HG03354 (cell line): ENCODE measurements at regions not wholly inside any gene's neighbourhood (a gene's known extent, or its start where the extent isn't known, plus 50 kb on each side); places are given as distances from the start of the nearest gene placed in this dataset.
"Not testable (repeated sequence)": the region's sequence is repeated elsewhere in the genome, so short reads cannot be mapped to it uniquely, and the experiment has no call there.

Experiments used
- ATAC-seq: cut with Tn5 transposase; IDR thresholded peaks from one replicate; pipeline ENCODE4 v1.9.1; 2021; ENCODE audit warnings: mild to moderate bottlenecking; ENCODE audit not compliant: unreplicated experiment, poor library complexity, severe bottlenecking

DNA sequence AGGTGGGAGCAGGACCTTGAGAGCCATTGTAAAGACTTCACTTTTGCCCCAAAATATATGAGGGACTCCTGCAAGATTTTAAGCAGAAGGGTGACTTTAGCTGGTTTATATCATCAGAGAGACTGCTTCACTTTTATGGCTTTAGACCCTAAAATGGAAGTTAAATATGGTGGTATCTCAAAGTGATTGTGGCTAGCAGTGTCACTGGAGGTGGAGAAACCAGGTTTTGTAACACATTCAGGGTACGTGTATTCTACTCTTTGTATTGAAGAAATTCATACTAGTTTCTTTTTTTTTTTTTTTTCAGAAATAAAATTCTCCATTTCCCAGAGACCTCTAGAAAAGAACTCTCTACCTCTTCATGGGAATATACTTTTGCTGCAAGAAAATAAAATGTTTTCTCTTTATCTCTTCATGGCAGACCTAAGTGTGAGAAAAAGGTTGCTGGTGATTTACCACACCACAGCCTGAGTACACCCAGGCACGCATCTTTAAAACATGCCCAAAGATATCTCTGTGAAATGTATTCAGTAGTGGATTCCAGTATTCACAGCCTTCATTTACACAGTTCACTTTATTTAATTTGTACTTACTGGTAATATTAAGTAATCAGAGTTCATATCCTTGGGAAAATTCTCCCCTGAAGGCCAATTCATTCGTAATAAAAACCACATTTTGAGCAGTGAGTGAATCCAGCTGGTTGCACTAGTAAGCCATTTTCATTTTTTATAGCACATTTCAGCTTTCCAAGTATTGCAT lies 74.3 kb upstream of the GUCY1A1 start:
- ATAC-seq: no peak

DNA sequence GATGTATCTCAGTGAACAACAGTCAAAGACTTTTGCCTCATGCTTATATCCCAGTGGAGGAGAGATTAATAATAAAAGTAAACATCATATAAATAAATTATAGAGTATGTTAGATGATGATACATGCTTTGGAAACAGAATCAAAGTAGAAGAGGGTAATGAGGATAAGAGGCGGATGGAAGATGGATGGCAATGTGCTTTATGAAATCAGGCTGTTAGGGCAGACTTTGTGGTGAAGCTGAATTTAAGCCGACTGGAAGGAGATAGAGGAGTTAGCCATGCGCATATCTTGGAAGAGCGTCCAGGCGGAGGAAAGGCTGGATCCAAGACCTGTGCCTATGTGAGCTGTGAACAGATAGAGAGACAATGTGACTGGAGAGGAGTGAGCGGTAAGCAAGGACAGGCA lies 74.9 kb upstream of the GUCY1A1 start:
- no peak for ATAC-seq

DNA sequence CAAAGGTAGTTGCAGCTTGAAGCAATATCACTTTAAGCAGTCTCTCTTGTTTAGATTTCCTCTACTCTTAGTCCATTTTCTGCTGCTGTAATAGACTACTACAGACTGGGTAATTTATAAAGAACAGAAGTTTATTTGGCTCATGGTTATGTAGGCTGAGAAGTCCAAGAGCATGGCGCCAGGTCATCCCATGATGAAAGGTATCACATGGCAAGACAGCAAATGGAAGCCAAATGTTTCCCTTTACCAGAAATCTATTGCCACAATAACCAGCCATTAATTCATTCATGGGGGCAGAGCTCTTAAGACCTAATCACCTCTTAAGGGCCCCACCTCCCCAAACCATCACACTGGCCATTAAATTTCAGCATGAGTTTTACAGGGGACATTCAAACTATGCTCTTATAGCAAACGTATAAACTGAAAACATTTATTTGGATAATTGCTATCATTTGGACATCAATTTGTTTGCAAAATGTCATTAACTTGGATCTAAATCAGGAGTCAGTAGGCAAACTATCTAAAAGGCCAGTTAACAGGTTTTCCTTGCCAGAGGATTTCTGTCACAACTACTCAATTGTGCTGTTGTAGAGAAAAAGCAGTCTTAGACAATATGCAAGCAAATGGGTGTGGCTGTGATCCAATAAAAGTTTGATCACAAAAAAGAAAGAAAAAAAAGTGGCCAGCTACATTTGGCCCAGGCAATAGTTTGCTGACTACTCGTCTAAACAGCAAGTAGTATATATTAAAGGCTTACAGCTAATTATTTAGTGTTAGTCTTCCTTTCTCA lies 75.7 kb upstream of the GUCY1A1 start:
- no peak for ATAC-seq

DNA sequence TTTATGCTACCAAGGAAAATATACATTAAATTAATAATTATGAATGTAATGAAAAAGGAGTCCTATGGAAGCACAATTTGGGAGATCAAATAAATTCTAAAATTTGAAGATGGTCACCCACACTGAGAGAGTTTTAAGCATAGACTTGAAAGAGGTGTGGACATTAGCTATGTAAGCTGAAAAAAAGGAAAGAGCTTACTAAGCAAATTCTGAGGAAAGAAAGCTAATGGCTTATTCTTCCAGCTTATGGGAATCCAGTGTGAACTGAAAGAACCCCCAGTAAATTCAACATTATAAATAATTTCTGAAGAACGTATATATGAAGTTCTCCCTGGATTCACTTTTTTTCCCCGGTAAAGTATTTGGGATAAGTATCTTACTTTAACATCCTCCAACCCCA lies 78.2 kb upstream of the GUCY1A1 start:
- no peak for ATAC-seq

DNA sequence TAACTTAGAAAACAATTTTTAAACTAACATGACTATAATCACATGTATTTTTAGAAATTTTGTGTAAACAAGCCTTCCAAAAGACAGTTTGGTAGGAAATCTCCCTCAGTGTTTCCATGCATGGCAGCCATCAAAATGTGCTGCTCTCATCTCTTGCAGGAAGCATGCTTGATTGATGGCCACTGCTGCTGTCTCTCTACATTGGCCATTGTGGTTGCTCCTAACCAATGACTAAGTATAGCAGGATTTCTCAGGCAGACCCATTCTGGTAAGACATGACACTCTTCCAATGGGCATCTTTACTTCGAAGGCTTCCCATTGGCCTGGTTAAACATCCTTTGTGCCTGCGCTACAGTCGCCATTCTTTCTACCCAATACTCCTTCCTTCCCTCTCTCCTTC lies 78.9 kb upstream of the GUCY1A1 start:
- no peak for ATAC-seq

DNA sequence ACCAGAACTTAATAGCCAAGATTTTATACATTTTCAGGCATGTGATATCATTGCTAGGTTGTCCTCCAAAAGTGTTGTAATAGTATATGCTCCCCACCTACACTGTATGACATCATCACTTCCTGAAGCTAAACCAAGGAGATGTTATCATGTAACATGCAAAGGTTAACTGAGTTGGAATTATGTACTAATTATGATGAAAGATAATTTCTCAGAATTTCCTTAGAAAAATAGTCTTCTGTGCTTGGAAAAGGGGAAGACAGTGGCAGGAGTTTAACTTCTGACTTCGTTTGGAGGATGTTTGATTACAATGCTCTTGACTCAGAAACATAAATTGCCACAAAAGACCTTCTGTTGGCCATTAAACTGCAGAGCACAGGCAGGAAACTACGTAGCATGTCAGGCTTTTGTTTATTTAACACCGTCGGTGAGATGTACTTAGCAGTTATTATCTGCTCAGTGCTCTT lies 83.6 kb upstream of the GUCY1A1 start:
- ATAC-seq: no peak

DNA sequence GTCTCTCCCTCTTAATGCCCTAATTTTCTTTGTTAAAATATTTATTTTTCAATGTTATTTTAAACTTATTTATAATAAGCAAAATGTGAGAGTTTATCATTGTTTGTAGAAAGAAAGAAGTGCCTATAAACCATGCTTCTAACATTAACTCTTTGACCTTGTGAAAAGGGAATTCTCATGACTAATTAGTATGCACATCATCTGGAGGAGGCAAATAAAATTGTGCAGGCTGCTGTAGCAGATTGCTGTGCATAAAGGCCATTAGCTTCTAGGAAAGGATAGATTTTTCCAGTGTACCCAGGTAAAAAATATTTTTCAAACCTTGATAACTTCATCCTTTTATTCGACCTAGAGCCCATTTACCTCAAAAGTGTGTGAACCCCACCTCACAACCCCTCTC lies 84.6 kb upstream of the GUCY1A1 start:
- ATAC-seq: no peak

DNA sequence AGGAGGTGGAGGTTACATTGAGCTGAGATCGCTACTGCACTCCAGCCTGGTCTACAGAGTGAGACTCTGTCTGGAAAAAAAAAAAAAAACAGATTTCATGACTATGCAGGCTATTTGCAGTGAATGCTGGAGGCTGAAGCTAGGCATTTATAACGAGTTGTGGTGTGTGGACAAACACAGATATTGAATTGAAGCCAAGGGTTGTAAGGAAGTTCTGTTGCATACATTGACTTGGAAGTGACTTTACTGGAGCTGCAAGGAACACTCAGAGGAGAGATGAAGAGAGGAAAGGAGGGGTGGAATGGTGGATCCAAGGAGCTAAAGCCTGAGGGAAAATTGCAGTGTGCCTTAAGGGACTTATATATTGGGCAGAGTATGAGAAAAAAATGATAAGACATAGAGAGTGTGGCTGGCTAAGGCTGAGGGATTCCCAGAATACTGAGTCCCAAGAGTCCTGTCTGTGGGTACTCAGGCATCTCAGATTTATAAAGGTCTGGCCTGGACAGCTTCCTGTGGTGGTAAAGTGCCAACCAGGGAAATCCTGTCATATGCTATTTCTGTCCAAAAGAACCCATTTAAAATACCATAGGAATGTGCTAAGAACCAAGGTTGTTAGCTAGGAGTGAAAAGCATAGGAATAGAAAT lies 87.8 kb upstream of the GUCY1A1 start:
- ATAC-seq: no peak

DNA sequence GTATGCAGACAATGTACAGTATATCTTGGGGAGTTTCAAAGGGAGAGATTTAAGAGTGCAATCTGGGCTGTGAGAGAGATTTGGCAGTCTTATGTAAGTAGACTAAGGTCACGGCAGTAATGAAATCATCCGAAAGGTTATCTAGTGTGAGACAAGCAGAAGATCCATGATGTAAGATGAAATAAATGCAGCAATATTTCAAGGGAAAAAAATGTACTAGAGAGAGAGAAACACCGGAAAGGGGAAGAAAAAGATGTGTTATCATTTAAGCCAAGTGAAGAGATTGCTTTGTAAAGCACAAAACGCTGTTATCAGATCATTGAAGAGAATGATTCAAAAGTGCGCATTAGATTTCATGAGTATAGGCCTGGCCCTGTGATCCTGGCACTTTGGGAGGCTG lies 88.4 kb upstream of the GUCY1A1 start:
- ATAC-seq: no peak

DNA sequence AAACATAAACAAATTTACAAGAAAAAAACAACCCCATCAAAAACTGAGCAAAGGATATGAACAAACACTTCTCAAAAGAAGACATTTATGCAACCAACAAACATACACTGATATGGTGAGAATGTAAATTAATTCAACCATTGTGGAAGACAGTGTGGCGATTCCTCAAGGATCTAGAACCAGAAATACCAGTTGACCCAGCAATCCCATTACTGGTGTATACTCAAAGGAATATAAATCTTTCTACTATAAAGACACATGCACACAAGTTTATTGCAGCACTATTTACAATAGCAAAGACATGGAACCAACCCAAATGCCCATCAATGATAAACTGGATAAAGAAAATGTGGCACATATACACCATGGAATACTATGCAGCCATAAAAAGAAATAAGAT lies 92.3 kb upstream of the GUCY1A1 start:
- not testable (repeated sequence) for ATAC-seq

DNA sequence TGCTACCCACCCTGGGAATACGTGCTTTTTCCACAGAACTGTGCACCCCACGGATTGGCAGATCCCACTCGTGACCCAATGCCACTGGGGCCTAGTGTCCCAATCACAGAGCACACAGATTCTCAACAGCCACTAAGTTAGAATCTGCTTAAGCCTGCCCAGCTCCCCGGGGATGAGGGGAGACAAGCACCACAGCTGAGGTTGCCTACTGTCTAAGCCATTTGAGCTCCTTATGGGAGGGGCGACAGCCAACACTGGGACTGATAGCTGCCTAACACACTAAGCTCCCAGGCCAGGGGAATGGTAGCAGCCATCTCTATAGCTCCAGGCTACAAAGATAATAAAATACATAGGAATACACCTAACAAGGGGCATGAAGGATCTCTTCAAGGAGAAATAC lies 93.5 kb upstream of the GUCY1A1 start:
- ATAC-seq: no peak

DNA sequence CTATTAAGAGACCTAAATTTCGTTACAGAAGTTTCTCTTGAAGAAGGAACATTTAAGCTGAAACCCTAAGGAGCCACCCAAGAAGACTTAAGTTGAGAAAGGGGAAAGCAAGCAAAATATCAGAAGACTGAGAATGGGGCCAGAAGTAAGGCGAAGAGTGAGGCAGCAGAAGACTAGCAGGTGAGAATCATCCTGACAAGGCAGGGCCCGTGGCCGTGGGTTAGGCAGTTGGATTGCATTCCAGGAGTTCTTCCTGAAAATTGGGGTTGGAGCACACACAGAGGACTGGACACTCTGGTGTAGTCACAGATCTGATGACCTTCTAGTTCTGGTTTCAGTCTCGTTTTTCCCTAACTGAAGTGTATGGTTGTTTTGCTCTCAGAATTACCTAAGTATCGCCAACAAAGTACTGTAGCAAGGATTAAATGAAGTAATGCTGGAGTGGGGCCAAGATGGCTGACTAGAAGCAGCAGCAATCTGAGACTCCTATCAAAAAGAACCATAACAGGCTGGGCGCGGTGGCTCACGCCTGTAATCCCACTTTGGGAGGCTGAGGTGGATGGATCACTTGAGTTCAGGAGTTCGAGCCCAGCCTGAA lies 94.4 kb upstream of the GUCY1A1 start:
- ATAC-seq: no peak

DNA sequence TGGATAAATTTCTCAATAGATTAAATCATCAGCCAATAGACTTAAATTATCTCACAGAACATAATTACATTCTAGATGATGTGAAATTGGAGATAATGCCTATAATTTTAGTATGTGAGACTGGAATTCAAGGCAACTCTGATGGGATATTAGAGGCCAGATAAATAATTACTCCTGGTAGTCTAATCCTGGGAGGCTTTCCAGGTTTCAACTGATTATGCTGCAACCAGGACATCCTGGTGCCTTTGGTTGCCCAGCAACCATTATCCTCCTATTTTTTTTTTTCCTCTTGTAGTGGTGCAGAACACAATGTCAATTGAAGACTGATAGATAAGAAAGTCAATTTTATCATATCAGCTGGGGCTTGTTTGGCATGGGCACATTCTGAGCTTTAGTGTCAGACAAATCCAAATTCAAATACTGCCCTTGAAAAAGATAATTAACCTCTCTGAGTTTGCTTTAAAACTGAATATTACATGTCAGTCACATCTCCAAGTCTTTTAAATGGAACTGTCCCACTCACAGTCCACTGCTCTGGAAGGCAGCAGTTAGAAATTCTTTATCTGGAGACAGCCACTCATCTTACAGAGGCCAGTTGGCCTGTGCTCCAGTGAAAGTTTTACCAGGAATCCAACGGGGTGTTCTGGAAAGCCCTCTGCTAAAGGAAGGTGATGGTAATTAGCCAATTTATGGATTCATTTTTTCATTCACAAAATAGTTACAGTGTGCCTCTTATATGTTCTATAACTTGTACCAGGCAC lies 95.3 kb upstream of the GUCY1A1 start:
- ATAC-seq: no peak

DNA sequence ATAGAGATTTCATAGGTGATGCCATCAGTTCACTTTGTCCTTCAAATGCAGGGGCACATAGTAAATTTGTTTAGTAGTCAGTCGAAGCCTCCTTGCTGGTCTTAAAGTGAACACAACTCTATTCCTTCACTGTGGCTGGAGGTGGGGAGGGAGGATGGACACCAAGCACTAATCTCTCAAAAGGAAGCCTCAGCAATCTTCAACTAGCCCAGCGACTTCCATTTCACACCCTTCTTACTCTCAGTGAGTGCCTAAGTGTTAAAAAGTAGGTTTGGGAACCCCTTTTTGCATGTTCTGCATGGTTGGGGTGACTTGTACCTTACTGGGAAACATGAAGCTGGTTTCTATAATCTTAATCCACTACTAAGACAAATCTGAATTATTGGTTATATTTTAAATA lies 96.0 kb upstream of the GUCY1A1 start:
- ATAC-seq: no peak

DNA sequence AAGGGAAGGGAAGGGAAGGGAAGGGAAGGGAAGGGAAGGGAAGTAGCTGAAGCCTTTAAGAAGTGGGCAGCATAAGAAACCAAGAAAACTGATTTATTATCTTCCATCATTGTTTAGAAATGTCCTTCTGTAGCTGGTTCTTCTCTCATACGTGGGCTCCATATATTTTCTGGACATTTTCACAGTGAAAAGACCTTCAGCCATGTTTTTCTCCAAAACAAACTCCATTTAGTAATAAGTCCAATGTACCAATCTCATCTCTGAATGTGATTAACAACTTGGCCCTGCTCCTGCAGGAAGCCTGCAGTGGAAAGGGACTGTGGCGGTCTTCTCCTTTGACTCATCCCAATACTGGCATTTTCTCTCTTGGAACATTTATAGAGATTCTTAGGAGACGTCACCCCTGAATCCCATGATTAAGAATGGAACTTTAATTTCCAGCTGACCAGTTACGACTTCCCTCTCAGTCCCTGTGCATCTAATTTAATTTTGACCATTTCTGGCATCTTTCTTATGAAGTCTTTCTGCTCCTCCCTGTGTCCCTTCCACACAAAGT lies 96.6 kb upstream of the GUCY1A1 start:
- ATAC-seq: no peak

DNA sequence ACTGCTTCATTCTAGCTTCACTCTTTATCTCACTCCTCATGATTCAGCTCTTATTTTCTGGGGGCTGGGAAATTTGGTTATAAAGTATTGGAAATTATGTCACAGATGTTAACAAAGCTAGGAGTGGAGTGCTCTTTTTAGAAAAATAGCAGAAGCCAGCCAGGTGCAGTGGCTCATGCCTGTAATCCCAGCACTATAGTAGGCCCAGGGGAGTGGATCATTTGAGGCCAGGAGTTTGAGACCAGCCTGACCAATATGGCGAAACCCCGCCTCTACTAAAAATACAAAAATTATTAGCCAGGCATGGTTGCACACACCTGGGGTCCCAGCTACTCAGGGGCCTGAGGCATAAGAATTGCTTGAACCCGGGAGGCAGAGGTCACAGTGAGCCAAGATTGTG lies 97.2 kb upstream of the GUCY1A1 start:
- ATAC-seq: no peak

DNA sequence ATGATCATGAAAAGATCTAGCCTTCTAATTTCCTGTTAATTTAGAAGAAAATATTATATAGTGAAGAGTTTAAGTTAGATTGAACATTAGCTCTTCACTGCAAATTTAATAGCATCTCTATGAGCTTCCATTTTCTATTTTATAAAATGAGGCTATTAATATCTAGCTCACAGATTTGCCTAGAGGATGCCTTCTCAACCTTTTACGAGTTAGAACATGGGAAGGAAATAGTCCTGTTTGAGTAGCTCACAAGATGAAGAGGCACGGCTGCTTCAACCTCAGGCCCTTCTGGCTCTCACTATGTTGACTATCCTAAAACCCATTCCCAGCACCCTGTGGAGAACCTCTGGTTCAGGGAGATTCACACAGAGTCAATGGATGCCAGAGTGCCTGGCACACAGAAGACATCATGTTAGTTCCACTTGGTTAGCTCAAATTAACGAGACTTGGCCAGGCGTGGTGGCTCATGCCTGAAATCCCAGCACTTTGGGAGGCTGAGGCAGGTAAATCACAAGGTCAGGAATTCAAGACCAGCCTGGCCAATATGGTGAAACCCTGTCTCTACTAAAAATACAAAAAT lies 97.9 kb upstream of the GUCY1A1 start:
- ATAC-seq: no peak

DNA sequence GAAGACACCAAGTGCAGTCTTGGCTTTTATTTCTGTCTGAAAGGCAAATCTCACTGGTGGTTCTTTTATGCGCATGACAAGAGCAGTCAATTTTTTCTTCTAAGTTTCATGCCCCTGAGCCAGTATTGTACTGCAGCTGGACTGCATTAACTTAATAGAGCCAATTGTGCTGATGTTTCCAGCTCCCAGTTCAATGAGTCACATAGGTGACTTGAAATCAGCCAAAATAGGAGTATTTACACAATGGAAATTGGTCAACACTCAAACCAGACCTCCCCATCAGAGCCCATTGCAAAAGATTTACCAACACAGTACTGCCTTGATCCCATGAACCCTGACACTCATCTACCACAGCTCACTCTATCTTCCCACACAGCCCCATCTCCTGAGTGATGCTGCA lies 100.3 kb upstream of the GUCY1A1 start:
- ATAC-seq: no peak

DNA sequence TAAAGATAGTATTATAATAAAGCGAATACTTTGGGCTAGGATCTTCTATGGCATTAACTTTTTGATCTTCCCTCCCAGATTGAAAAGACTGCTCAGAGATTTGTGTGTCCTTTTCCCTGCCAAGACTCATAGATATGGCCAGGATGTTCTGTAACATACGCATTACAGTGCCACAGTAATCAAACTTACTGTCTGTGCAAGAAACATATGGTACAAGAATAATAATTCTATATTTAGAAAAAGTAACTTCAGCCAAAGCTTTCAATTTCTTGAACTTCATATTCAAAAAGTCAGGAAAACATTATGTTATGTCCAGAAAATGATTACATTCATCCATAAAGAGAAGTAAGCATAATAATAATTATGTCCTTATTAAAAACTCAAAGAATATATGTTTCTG lies 100.9 kb upstream of the GUCY1A1 start:
- ATAC-seq: no peak
